ENCODE measurements at regions not wholly inside any gene's neighbourhood (a gene's known extent, or its start where the extent isn't known, plus 50 kb on each side); places are given as distances from the start of the nearest gene placed in this dataset.

DNA sequence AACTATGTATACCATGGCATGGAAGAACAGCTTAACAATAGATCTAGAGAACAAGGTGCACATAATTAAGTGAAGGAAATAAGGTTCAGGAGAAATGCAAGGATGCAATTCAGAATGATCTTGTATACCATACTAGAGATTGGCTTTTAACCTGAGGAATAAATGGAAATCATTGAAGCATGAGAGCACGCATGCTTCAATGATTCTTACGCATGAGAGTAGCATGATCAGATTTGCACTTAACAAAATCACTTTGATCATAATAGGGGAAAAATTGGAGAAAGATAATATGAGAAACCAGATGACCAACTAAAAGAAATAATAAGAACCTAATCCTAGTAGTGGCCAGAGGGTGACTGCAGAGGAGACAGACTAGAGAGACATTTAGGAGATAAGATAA, 133.3 kb upstream of the FSCB start:
- no peak for TF ChIP-seq SP1 (IDR thresholded peaks at IDR 0.05)
- TF ChIP-seq SUZ12 (IDR thresholded peaks at IDR 0.05), result no peak
- no peak for TF ChIP-seq TARDBP (IDR thresholded peaks at IDR 0.05)
- no peak for TF ChIP-seq BHLHE40 (IDR thresholded peaks at IDR 0.05; ENCODE audit: borderline replicate concordance)
- TF ChIP-seq ZNF384 (IDR thresholded peaks at IDR 0.05), result no peak
- no peak for TF ChIP-seq FOXK2 (IDR thresholded peaks at IDR 0.05)
- no peak for TF ChIP-seq FOXA1 (IDR thresholded peaks at IDR 0.05)
- TF ChIP-seq, protein P1, sequence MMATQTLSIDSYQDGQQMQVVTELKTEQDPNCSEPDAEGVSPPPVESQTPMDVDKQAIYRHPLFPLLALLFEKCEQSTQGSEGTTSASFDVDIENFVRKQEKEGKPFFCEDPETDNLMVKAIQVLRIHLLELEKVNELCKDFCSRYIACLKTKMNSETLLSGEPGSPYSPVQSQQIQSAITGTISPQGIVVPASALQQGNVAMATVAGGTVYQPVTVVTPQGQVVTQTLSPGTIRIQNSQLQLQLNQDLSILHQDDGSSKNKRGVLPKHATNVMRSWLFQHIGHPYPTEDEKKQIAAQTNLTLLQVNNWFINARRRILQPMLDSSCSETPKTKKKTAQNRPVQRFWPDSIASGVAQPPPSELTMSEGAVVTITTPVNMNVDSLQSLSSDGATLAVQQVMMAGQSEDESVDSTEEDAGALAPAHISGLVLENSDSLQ (IDR thresholded peaks at IDR 0.05), result no peak
- TF ChIP-seq FOXM1 (IDR thresholded peaks at IDR 0.05; ENCODE audit: borderline replicate concordance), result no peak
- no peak for TF ChIP-seq NFRKB (IDR thresholded peaks at IDR 0.05)

Data from HEK293T (cell line).